Smooth muscle cell (in vitro differentiated cells): ENCODE measurements at regions not wholly inside any gene's neighbourhood (a gene's known extent, or its start where the extent isn't known, plus 50 kb on each side); places are given as distances from the start of the nearest gene placed in this dataset.

Experiments used
- DNase-seq: peaks from one replicate; lab custom pipeline; 2025; ENCODE audit not compliant: unreplicated experiment; lab: John Stamatoyannopoulos, UW
- H2AFZ ChIP-seq: fragments of 200-600 bp; sonication (generic); 2 replicates; pipeline ENCODE4 v1.6.0; 2016; ENCODE audit warnings: antibody characterized with exemption, low read depth, mild to moderate bottlenecking
- H3F3A ChIP-seq: fragments of 200-600 bp; sonication (generic); 2 replicates; pipeline ENCODE4 v1.6.0; 2017; ENCODE audit warnings: antibody characterized with exemption, low read depth
- H3K27ac ChIP-seq: fragments of 200-600 bp; sonication (generic); 2 replicates; pipeline ENCODE4 v1.5.1; 2016; ENCODE audit warnings: low read depth, mild to moderate bottlenecking
- H3K27me3 ChIP-seq: fragments of 200-600 bp; sonication (generic); 2 replicates; pipeline ENCODE4 v1.6.1; 2016; ENCODE audit warnings: low read depth, mild to moderate bottlenecking
- H3K36me3 ChIP-seq: fragments of 200-600 bp; sonication (generic); 2 replicates; pipeline ENCODE4 v1.5.1; 2016; ENCODE audit warnings: low read depth
- H3K4me1 ChIP-seq: fragments of 200-600 bp; sonication (generic); 2 replicates; pipeline ENCODE4 v1.5.1; 2016; ENCODE audit warnings: low read depth
- H3K4me2 ChIP-seq: fragments of 200-600 bp; sonication (generic); 2 replicates; pipeline ENCODE4 v1.6.0; 2016; ENCODE audit warnings: mild to moderate bottlenecking
- H3K4me3 ChIP-seq: fragments of 200-600 bp; sonication (generic); 2 replicates; pipeline ENCODE4 v1.5.1; 2016; ENCODE audit warnings: mild to moderate bottlenecking
- H3K79me2 ChIP-seq: fragments of 200-600 bp; sonication (generic); 2 replicates; pipeline ENCODE4 v1.6.0; 2016; ENCODE audit warnings: low read depth, mild to moderate bottlenecking
- H3K9ac ChIP-seq: fragments of 200-600 bp; sonication (generic); 2 replicates; pipeline ENCODE4 v1.6.0; 2016; ENCODE audit warnings: low read depth
- H3K9me3 ChIP-seq: fragments of 200-600 bp; sonication (generic); replicated peaks from 2 replicates; pipeline ENCODE4 v1.5.1; 2016; ENCODE audit warnings: low read depth
- H4K20me1 ChIP-seq: fragments of 200-600 bp; sonication (generic); 2 replicates; pipeline ENCODE4 v1.6.0; 2016; ENCODE audit warnings: low read depth
- CTCF ChIP-seq: fragments of 200-600 bp; sonication (generic); IDR thresholded peaks from 2 replicates; pipeline ENCODE4 v1.5.1; 2017; ENCODE audit warnings: borderline replicate concordance, mild to moderate bottlenecking, antibody characterized with exemption; ENCODE audit not compliant: insufficient read depth, poor library complexity, severe bottlenecking
- WGBS: methylation state at CpG from one replicate; pipeline ENCODE4 v1.1.7; 2016; ENCODE audit warnings: low lambda C conversion rate; 5-methylcytosine and 5-hydroxymethylcytosine counted together

DNA sequence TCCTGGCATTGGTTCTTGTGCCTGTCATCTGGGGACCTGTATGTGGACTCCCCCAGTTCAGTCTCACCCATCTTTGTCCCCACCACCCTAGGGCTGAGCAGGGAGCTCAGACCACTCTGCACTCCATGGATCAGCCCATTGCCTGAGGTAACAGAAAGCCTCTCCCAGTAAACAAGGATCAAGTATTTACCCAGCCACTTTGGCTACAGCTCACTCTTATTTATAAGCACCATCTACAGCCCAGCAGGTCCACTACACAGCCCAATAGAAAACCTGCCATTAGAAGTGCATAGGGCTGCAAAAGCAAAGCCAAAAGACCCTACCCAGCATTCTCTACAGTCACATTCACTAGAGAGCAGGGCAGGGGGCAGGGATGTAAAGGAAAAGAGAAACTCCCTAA, 335.0 kb upstream of the SYNCRIP start:
- H3K4me1 ChIP-seq, result no peaks in the 10 kb centered on the region
- TF ChIP-seq CTCF, result no peak
- no peak overlapping the region for H3K27ac ChIP-seq
- H4K20me1 ChIP-seq, result no peaks in the 10 kb centered on the region
- no peaks in the 10 kb centered on the region for H3K79me2 ChIP-seq
- H3K27me3 ChIP-seq, result no peaks in the 10 kb centered on the region
- no peak overlapping the region for H3K4me2 ChIP-seq
- no peaks in the 10 kb centered on the region for H3F3A ChIP-seq
- H3K4me3 ChIP-seq, result no peak overlapping the region
- H3K9ac ChIP-seq, result no peak overlapping the region
- H3K9me3 ChIP-seq, result no peaks in the 10 kb centered on the region
- no peak for DNase-seq
- H3K36me3 ChIP-seq, result no peaks in the 10 kb centered on the region
- H2AFZ ChIP-seq, result no peak overlapping the region

DNA sequence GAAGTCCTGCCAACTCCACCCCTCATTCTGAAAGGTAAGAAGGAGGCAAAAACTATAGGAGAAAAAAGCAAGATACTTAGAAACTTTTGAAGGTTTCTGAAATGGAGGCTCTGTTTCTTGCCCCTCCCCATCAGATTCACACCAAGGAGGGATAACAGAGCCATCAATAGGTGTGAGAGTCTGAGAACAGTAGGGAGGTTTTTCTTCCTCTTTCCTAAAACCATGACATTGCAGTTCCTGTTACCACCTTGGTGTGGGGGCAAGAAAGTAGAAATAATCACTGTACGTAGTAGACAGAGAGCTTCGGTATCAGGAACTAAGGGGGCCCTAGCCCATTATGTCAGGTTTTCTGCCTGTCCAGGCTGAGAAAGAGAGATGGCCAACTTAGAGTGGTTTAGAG, 333.3 kb upstream of the SYNCRIP start:
- no peaks in the 10 kb centered on the region for H3K9me3 ChIP-seq

GRCh38 chr6:85971238-85971637, 328.6 kb upstream of the SYNCRIP start:
- Histone ChIP-seq H2AFZ (no peak overlapping the region), H3K9me3 (no peaks in the 10 kb centered on the region), H3K79me2 (no peaks in the 10 kb centered on the region), H3F3A (no peaks in the 10 kb centered on the region), H3K36me3 (no peaks in the 10 kb centered on the region), H3K4me1 (no peaks in the 10 kb centered on the region), H3K4me3 (no peak overlapping the region), H3K9ac (no peak overlapping the region), H4K20me1 (no peaks in the 10 kb centered on the region), H3K27ac (no peak overlapping the region), H3K27me3 (no peaks in the 10 kb centered on the region), H3K4me2 (no peak overlapping the region)
- no peak for TF ChIP-seq CTCF
- DNase-seq, result no peak

More for the DNA sequence above, 333.3 kb upstream of the SYNCRIP start:
- no peaks in the 10 kb centered on the region for H3F3A ChIP-seq
- H3K4me3 ChIP-seq, result no peak overlapping the region
- no peaks in the 10 kb centered on the region for H3K4me1 ChIP-seq
- H3K9ac ChIP-seq, result no peak overlapping the region
- H4K20me1 ChIP-seq, result no peaks in the 10 kb centered on the region
- WGBS, result 96% methylated on average over 2 of the region's 2 CpGs
- H3K27me3 ChIP-seq, result no peaks in the 10 kb centered on the region
- no peaks in the 10 kb centered on the region for H3K36me3 ChIP-seq
- no peak overlapping the region for H3K27ac ChIP-seq
- H2AFZ ChIP-seq, result no peak overlapping the region
- TF ChIP-seq CTCF, result no peak
- DNase-seq, result no peak
- H3K79me2 ChIP-seq, result no peaks in the 10 kb centered on the region
- H3K4me2 ChIP-seq, result no peak overlapping the region

- Histone ChIP-seq H3K9ac (no peak overlapping the region), H3K4me1 (no peaks in the 10 kb centered on the region), H3K36me3 (no peaks in the 10 kb centered on the region), H4K20me1 (no peaks in the 10 kb centered on the region), H3K4me3 (no peak overlapping the region), H3K4me2 (no peak overlapping the region), H3F3A (no peaks in the 10 kb centered on the region), H3K27me3 (no peaks in the 10 kb centered on the region), H3K27ac (no peak overlapping the region), H3K9me3 (no peaks in the 10 kb centered on the region), H3K79me2 (no peaks in the 10 kb centered on the region), H2AFZ (no peak overlapping the region)
- DNase-seq, result no peak
- TF ChIP-seq CTCF, result no peak
- 87% methylated on average over 5 of the region's 5 CpGs for WGBS
Measured at GRCh38 chr6:85966828-85967227, 324.1 kb upstream of the SYNCRIP start.
